Lung (tissue), 11 donors: ENCODE measurements at regions not wholly inside any gene's neighbourhood (a gene's known extent, or its start where the extent isn't known, plus 50 kb on each side); places are given as distances from the start of the nearest gene placed in this dataset.

Source experiments
- ATAC-seq: fragments of 200-7000 bp; cut with Tn5 transposase; one replicate; pipeline ENCODE4 v1.9.1; 2020; ENCODE audit warnings: moderate number of reproducible peaks; ENCODE audit not compliant: insufficient read depth, low FRiP score
- DNase-seq, 3 donors: peaks; one replicate each; pipeline ENCODE4 v3.0.0-alpha.2; 2013 to 2017
- H3K27ac ChIP-seq, 2 donors: one replicate each; pipeline ENCODE4 v1.5.1; 2013; ENCODE audit warnings: mild to moderate bottlenecking in 2 of 2, moderate library complexity in 2 of 2, control low read depth in 1 of 2, inconsistent platforms in 1 of 2, low read depth in 1 of 2, low read length in 1 of 2
- H3K27me3 ChIP-seq, 3 donors: one replicate each; pipeline ENCODE4 v1.5.1; 2013; ENCODE audit warnings: low read length in 2 of 3; ENCODE audit not compliant: control insufficient read depth in 3 of 3, insufficient read depth in 3 of 3
- H3K36me3 ChIP-seq, 4 donors: one replicate each; pipeline ENCODE4 v1.5.1; 2013; ENCODE audit warnings: low read length in 4 of 4, mild to moderate bottlenecking in 1 of 4, moderate library complexity in 1 of 4; ENCODE audit not compliant: control insufficient read depth in 4 of 4, insufficient read depth in 4 of 4
- H3K4me1 ChIP-seq, 5 donors: one replicate each; pipeline ENCODE4 v1.5.1; 2013; ENCODE audit warnings: low read length in 5 of 5, mild to moderate bottlenecking in 2 of 5, moderate library complexity in 1 of 5; ENCODE audit not compliant: control insufficient read depth in 5 of 5, insufficient read depth in 5 of 5
- H3K4me3 ChIP-seq: one replicate; pipeline ENCODE4 v1.5.1; 2013; ENCODE audit warnings: mild to moderate bottlenecking, control low read depth, moderate library complexity
- H3K9ac ChIP-seq, 2 donors: one replicate each; pipeline ENCODE4 v1.5.1; 2013; ENCODE audit warnings: low read length in 2 of 2, control low read depth in 1 of 2; ENCODE audit not compliant: insufficient read depth in 1 of 2
- H3K9me3 ChIP-seq, 4 donors: one replicate each; pipeline ENCODE4 v1.5.1; 2013; ENCODE audit warnings: low read length in 3 of 4, mild to moderate bottlenecking in 1 of 4, moderate library complexity in 1 of 4; ENCODE audit not compliant: control insufficient read depth in 4 of 4, insufficient read depth in 3 of 4
- WGBS, 2 donors: extraction: QIAGEN DNeasy Blood & Tissue Kit; methylation state at CpG; one replicate each; pipeline ENCODE4 v1.1.7; 2013; 5-methylcytosine and 5-hydroxymethylcytosine counted together
- TF ChIP-seq, protein P1 (sequence below): IDR thresholded peaks from 2 replicates; pipeline ENCODE4 v1.5.1; 2012; ENCODE audit warnings: mild to moderate bottlenecking; ENCODE audit errors: control extremely low read depth, extremely low read depth
- donor health status: control.
- donor health status: control.
- donor health status: Bipolar disorder and iron deficiency.
- donor health status: healthy.
- donor health status: DM: yes; HTN: yes; CAD: no.

GRCh38 chr7:115883629-115884028, 146.9 kb downstream of the TFEC start:
- Histone ChIP-seq H3K9ac (no peak overlapping the region), H3K27me3 (no peaks in the 10 kb centered on the region), H3K9me3 (no peaks in the 10 kb centered on the region), H3K36me3 (no peaks in the 10 kb centered on the region), H3K4me1 (no peaks in the 10 kb centered on the region), H3K27ac (no peak overlapping the region), H3K4me3 (no peak overlapping the region)
- TF ChIP-seq, protein P1, sequence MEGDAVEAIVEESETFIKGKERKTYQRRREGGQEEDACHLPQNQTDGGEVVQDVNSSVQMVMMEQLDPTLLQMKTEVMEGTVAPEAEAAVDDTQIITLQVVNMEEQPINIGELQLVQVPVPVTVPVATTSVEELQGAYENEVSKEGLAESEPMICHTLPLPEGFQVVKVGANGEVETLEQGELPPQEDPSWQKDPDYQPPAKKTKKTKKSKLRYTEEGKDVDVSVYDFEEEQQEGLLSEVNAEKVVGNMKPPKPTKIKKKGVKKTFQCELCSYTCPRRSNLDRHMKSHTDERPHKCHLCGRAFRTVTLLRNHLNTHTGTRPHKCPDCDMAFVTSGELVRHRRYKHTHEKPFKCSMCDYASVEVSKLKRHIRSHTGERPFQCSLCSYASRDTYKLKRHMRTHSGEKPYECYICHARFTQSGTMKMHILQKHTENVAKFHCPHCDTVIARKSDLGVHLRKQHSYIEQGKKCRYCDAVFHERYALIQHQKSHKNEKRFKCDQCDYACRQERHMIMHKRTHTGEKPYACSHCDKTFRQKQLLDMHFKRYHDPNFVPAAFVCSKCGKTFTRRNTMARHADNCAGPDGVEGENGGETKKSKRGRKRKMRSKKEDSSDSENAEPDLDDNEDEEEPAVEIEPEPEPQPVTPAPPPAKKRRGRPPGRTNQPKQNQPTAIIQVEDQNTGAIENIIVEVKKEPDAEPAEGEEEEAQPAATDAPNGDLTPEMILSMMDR: no peak
- DNase-seq (no peak), ATAC-seq (no peak)
- 91 to 97% methylated on average over 6 of the region's 6 CpGs for WGBS, 2 donors

GRCh38 chr7:115881476-115881875, 149.1 kb downstream of the TFEC start:
- Histone ChIP-seq H3K27ac (no peak overlapping the region), H3K4me3 (no peak overlapping the region), H3K36me3 (no peaks in the 10 kb centered on the region), H3K9me3 (no peaks in the 10 kb centered on the region), H3K9ac (no peak overlapping the region), H3K27me3 (no peaks in the 10 kb centered on the region), H3K4me1 (peaks cover 0 to 6% (median 0%) of the 10 kb centered on the region in 5 donors)
- 86% methylated on average over 2 of the region's 2 CpGs for WGBS, 2 donors
- ATAC-seq (no peak), DNase-seq (no peak)
- TF ChIP-seq, protein P1: no peak

- H3K27ac ChIP-seq: no peak overlapping the region
- no peak overlapping the region for H3K4me3 ChIP-seq
- TF ChIP-seq, protein P1: no peak
- ATAC-seq (no peak), DNase-seq (no peak)
- no peaks in the 10 kb centered on the region for H3K27me3 ChIP-seq
- peaks cover 0 to 6% (median 0%) of the 10 kb centered on the region in 5 donors for H3K4me1 ChIP-seq
- 90% methylated on average over 2 of the region's 2 CpGs for WGBS, 2 donors
- no peaks in the 10 kb centered on the region for H3K9me3 ChIP-seq
- H3K9ac ChIP-seq: no peak overlapping the region
- H3K36me3 ChIP-seq: no peaks in the 10 kb centered on the region
Measured at GRCh38 chr7:115879171-115879570, 151.4 kb downstream of the TFEC start.

GRCh38 chr7:115869801-115870200, 160.8 kb downstream of the TFEC start:
- TF ChIP-seq, protein P1: no peak
- Histone ChIP-seq H3K9ac (no peak overlapping the region), H3K9me3 (no peaks in the 10 kb centered on the region), H3K36me3 (no peaks in the 10 kb centered on the region), H3K27ac (no peak overlapping the region), H3K27me3 (no peaks in the 10 kb centered on the region), H3K4me3 (no peak overlapping the region), H3K4me1 (peaks cover 0 to 16% (median 0%) of the 10 kb centered on the region in 5 donors)
- DNase-seq (no peak), ATAC-seq (no peak)
